NCI-H510A treated with DMSO at 0.1 percent for 48 hours (cell line): ENCODE measurements at regions not wholly inside any gene's neighbourhood (a gene's known extent, or its start where the extent isn't known, plus 50 kb on each side); places are given as distances from the start of the nearest gene placed in this dataset.
A peak's percentile ranks its signal among the peaks of the same experiment; 100 is the strongest.

ENCODE experiments used
- DNase-seq: peaks from one replicate; lab custom pipeline; 2025; lab: John Stamatoyannopoulos, UW

DNA sequence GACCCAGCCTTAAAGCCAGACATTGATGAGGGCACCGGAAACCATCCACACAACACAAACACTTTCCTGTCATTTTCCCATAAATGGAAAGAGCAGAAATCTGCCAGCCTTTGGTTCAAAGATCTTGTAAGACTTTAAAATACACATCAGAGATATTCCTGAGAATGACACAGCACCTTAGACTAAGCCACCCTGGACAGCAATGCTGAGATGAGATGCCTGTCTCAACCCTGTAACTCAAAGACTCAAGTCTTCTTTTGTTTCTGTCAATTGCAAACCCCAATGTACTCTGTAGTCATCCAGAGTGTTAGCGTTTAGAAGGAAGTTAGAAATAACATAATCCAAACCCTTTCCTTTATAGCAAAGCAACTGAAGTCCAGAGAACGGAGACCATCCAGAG, 119.2 kb downstream of the CCNA1 start:
- no peak for DNase-seq

DNA sequence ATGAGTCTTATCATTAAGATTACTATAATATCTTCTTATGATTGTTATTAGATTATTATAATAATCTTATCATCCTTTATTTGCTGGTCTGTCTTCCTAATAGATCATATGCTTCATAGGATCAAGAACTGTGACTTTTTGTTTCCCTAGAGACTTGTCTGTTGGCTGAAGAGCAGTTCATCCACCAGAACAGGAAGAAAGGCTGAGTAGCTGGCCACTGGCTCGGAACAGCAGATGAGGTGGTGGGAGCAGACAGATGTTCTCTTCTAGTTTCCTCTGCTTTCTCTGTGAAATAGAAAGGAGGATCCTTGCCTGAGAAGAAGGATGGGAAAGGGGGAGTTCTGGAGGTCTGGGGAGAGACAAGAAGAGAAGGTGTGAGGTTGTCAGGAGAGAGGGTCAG, 120.0 kb downstream of the CCNA1 start:
- no peak for DNase-seq

DNA sequence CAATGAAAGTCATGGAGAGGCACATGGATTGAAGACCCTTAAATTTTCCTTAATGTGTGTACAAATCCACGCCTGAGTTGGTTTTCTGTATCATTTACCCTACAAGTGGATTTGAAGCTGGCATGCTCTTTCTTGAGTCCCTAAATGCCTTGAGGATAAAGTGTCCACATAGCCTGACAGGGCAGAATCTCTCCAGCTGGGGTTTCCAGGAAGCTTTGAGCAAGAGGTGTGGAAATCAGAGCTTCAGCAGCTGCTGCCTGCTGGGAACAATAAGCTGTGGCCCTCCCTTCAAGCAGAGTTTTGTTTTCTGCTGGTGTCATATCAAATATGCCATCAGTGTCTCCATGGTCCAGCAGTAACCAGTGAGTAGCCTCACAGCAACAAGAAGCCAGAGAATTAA, 120.3 kb upstream of the SERTM1 start:
- no peak for DNase-seq

DNA sequence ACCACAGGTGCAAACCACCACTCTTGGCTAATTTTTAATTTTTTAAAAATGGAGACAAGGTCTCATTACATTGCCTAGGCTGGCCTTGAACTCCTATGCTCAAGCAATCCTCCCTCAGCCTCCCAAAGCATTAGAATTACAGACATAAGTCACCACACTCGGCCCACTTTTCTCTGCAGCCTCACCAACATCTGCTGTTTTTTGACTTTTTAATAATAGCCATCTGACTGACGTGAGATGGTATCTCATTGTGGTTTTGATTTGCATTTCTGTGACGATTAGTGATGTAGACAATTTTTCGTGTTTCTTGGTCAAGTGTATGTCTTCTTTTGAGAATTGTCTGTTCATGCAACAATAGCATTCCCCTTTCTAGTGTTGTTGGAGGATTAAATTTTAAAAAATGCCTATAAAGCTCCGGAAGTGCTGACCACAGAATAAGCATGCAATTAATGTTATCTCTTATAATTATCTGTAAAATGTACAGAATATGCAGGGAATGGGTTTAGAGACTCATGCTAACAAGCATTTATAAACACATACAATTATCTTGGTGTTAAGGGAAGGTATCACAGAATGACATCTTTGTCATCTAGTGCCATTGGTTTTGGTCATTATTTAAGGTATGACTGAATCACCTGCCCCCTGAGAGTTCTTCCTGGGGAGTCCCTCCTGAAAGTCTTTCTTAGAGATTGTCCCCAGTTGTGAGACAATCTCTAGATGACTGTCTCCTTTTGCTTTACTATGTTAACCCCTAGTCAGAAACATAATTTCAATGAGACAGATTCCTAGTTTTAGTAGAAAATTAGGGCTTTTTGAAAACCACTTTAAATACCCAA, 118.5 kb upstream of the SERTM1 start:
- no peak for DNase-seq

DNA sequence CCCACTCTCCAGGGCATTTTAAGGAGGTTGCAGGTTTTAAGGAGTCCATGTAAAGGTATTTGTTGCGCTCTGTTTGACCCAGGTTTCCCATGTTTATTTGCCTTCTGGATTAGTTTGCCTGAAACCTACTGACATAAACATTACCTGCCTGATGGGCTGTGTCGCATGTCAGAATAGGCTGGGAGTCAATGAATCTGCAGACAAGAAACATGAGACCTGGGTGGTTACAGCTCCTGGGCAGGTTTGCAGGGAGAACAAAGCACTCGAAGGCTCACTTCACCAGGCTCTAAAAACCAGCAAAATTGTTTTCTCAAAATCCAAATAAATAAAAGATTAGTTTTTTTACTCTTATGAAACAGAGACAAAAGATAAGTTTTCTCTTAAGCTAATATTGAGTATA, 114.4 kb upstream of the SERTM1 start:
- peak; percentile 23 for DNase-seq

DNA sequence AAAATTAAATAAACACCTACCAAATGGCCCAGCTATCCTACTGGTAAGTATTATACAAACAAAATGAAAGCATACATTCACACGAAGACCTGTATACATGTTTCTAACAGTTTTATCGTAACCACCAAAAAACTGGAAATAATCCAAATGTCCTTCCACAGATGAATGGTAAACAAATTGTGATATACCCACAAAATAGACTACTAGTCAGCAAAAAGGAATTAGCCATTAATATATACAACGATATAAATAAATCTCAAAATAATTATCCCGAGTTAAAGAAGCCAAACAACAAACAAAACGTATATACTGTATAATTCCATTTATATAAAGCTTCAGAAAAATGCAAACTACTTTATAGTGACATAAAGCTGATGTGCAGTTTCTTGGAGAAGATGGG, 106.3 kb upstream of the SERTM1 start:
- DNase-seq, result no peak

DNA sequence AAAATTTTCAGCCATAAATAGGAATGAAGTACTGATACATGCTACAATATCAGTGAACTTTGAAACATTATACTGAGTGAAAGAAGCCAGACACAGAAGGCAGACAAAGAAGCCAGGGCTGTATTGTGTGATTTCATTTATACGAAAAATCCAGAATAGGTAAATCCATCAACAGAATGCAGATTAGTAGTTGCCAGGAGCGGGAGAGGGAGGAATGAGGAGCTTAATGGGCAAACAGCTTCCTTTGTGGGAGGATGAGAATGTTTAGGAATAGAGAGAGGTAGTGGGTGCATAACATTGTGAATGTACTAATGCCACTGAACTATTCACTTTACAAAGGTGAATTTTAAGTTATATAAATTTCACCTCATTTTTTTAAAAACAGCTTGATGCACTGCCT, 103.3 kb upstream of the SERTM1 start:
- DNase-seq, result no peak

DNA sequence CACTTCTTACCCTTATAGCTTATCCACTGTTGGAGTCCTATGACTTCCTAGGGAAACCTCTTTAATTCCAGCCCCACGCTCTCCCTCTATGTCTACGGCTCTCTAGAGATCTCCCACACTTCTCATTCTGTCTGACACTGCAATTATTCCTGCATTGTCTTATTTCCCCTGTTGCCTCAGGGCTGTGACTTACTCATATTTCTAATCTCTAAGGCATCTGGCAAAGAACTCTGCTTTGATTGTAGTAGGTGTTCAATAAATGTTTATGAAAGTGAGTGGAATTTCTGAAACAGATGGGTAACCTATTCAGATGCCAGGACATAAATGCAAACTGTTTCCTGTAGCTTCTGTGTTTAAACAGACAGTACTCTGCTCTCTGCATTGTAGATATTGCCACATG, 102.4 kb upstream of the SERTM1 start:
- no peak for DNase-seq

DNA sequence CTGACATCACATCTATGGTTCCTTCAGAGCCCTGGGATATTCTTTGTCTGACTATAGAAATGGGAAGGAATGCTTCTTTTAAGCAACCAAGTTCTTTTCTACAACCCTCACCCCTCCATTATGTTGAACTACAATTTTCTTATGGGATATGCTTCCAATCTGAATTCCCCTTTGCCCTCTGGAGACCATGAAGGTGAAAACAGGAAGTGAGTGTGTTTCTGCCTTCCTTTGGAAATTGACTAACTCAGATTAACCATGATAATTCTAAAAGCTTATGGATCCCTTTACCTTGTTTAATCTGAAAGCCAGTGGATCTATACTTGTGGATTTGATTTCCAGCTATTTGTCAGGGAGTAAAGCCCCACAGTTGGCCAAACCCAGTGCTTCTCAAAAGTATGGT, 90.8 kb upstream of the SERTM1 start:
- no peak for DNase-seq

DNA sequence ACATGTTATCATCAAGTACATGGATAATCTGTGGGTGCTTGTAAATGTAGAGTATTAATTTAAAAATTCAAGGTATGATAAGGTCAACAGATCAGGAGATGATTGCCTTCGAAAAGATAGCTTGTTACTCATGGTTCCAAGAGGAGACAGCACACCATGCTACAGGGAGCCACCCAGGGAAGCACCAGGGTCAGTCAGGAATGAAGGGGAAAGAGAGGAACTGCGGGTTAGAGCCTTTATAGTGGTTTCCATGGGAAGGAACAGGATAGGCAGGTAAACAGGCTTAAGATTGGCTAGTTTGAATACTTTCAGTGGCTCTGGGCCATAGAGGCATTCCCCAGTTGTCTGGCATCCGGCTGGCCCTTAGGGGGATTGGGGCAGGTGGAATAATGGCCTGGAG, 74.2 kb upstream of the SERTM1 start:
- no peak for DNase-seq

DNA sequence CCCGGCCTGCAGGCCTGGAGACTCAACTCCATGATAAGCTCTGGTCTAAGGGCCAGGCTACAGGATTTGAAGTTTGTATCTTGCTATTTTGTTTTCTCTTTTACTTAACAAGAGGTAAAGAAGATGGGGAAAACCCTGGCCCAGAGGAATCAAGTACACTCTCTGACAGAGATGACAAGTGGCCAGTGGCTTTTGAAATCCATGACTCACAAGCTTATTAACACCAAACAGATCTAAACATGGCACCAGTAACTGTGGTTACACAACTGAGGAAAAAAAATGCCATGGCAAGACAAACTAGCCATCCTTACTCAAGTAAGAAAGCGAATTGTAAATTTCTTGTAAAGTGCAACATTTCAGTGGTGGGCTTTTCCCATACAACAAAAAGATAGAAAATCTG, 72.6 kb upstream of the SERTM1 start:
- DNase-seq, result no peak

DNA sequence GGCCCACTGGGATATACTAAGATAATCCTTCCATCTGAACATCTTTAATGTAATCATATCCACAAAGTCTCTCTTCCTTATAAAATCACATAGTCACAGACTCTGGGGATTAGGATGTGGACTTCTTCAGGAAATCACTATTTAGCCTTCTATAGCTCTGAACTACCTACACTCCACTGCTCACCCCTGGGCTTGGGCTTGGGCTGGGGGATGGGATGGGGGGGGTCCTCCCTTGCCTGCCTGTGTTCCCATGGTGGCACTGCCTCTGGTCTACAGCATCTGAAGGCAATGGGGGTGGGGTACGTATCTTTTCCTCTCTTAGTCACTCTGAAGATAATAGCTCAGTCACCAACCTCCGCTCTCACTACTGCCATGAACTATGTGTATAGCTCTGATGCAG, 67.8 kb upstream of the SERTM1 start:
- no peak for DNase-seq

DNA sequence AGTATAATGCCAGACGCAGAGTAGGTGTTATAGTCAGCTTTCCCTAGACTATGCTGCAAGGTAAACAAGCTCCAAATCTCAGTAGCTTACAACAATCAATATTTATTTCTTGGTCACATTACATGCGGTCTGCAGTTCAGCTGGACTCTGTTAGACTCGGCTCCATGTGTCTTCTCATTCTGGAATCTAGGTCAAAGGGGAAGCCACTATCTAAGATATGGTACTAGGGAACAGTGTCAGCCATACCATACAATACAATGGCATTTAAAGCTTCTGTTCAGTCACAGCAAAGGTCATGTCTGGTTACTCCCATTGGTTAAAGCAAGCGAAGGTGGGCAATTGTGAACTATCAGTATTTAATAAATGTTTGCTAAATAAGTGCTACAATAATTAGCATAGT, 65.3 kb upstream of the SERTM1 start:
- DNase-seq, result no peak

DNA sequence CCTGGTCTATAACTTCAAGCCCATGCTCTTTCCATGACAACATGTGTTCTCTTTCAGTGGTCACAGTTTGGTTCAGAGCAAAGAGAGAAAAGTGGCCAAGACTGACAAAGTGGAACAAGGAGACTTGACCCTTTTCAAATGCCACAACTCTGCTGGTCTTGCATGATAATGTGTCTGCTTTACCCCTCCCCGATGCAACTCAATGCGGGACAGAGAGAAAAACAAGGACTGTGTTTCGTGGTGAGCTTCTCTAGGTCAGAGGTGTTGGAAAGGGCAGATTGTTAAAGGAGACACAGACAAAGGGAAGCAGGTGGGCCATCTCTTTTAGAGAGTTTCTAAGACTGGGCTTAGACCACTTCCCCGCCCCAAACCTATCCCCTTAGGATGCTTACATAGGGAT, 61.6 kb upstream of the SERTM1 start:
- DNase-seq, result no peak

DNA sequence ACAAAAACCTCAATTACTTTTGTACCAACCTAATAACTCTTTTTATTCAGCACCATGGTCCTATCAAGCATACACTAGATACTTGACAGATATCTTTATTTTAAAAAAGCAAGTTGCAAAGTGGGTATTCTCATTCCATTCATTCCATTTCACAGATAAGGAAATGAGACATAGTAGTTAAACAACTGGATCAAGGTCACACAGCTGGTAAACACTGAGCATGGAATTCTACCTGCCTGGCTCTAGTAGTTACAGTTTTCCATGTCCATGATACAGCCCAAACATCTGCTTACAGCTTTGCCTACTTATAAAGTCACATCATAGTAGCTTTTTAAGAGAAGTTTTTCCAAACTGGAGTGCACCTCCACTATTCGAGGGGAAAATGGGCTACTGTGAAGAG, 57.1 kb upstream of the SERTM1 start:
- DNase-seq, result no peak

DNA sequence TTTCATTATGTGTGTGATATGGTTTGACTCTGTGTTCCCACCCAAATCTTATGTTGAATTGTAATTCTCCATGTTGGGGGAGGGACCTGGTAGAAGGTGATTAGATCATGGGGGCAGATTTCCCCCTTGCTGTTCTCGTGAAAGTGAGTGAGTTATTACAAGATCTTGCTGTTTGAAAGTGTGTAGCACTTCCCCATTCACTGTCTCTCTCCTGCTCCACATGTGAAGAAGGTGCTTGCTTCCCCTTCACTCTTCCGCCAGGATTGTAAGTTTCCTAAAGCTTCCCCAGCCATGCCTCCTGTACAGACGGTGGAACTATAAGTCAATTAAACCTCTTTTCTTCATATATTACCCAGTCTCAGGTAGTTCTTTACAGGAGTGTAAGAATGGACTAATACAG, 54.3 kb upstream of the SERTM1 start:
- DNase-seq, result no peak
